IMR-90 (cell line): ENCODE measurements at regions not wholly inside any gene's neighbourhood (a gene's known extent, or its start where the extent isn't known, plus 50 kb on each side); places are given as distances from the start of the nearest gene placed in this dataset.

Experiments
- BHLHE40 ChIP-seq: fragments of 150-350 bp; IDR thresholded peaks from 2 replicates; pipeline ENCODE4 v1.6.1; 2016; ENCODE audit warnings: mild to moderate bottlenecking, low read depth, low read length
- CHD1 ChIP-seq: IDR thresholded peaks from 2 replicates; pipeline ENCODE4 v1.6.1; 2012; ENCODE audit warnings: low read depth, low read length, improper control_type of control experiment
- CTCF ChIP-seq: conservative IDR thresholded peaks from 2 replicates; pipeline ENCODE4 v1.5.1; 2012; ENCODE audit warnings: mild to moderate bottlenecking, low read depth, low read length, improper control_type of control experiment
- ELK1 ChIP-seq: fragments of 150-350 bp; IDR thresholded peaks from 2 replicates; pipeline ENCODE4 v1.6.1; 2016; ENCODE audit warnings: low read depth, mild to moderate bottlenecking, low read length, moderate library complexity, borderline replicate concordance
- MAFK ChIP-seq: IDR thresholded peaks from 2 replicates; pipeline ENCODE4 v1.6.1; 2012; ENCODE audit warnings: low read depth, low read length, improper control_type of control experiment
- MXI1 ChIP-seq: IDR thresholded peaks from 2 replicates; pipeline ENCODE4 v1.6.1; 2012; ENCODE audit warnings: low read depth, mild to moderate bottlenecking, low read length, moderate library complexity, borderline replicate concordance
- POLR2A ChIP-seq: IDR thresholded peaks from 2 replicates; pipeline ENCODE4 v1.6.1; 2012; ENCODE audit warnings: mild to moderate bottlenecking, low read depth, low read length
- RAD21 ChIP-seq: IDR thresholded peaks from 2 replicates; pipeline ENCODE4 v1.6.1; 2012; ENCODE audit warnings: low read length, improper control_type of control experiment
- RCOR1 ChIP-seq: IDR thresholded peaks from 2 replicates; pipeline ENCODE4 v1.6.1; 2012; ENCODE audit warnings: mild to moderate bottlenecking, low read length, improper control_type of control experiment; ENCODE audit not compliant: insufficient replicate concordance
- RFX5 ChIP-seq: IDR thresholded peaks from 2 replicates; pipeline ENCODE4 v1.8.0; 2012; ENCODE audit warnings: low read depth, mild to moderate bottlenecking, low read length, moderate library complexity
- SMC3 ChIP-seq: fragments of 150-350 bp; IDR thresholded peaks from 2 replicates; pipeline ENCODE4 v1.6.1; 2016; ENCODE audit warnings: low read depth, mild to moderate bottlenecking, antibody characterized with exemption, low read length, moderate library complexity
- USF2 ChIP-seq: fragments of 150-350 bp; IDR thresholded peaks from 2 replicates; pipeline ENCODE4 v1.6.1; 2017; ENCODE audit warnings: mild to moderate bottlenecking, antibody characterized with exemption, low read length, low read depth

GRCh38 chr2:194304191-194304590 is 1352.8 kb upstream of the SLC39A10 start:
- TF ChIP-seq RAD21 (no peak), MXI1 (no peak), CTCF (no peak), RCOR1 (no peak), POLR2A (no peak), RFX5 (no peak), USF2 (no peak), ELK1 (no peak), BHLHE40 (no peak), MAFK (no peak), CHD1 (no peak), SMC3 (no peak)
